GM12878 (cell line): ENCODE measurements at regions not wholly inside any gene's neighbourhood (a gene's known extent, or its start where the extent isn't known, plus 50 kb on each side); places are given as distances from the start of the nearest gene placed in this dataset.

Experiments used
- ATAC-seq: fragments of 200-7000 bp; cut with Tn5 transposase; 3 replicates; pipeline ENCODE4 v1.9.1; 2020; ENCODE audit warnings: mild to moderate bottlenecking, moderate library complexity
- BruUV-seq: library from RNA; stranded (reverse); fragments of 400-500 nt; replicated peaks from 2 replicates; lab custom pipeline; 2021; lab: Mats Ljungman, UMichigan
- CTCF ChIA-PET: fragments of 300-600 bp; sonication (Branson Sonifier 250); formaldehyde crosslinking; extraction: SDS; loops from one replicate; lab custom pipeline; 2021; ENCODE audit warnings: inconsistent platforms; lab: Yijun Ruan, JAX
- POLR2A ChIA-PET: fragments of 350-600 bp; formaldehyde crosslinking; extraction: SDS; loops from one replicate; lab custom pipeline; 2021; ENCODE audit warnings: inconsistent platforms; lab: Charles Lee
- RAD21 ChIA-PET: fragments of 300-600 bp; sonication (Branson Sonifier 250); formaldehyde crosslinking; loops from one replicate; lab custom pipeline; 2023; ENCODE audit warnings: antibody characterized with exemption; ENCODE audit not compliant: unreplicated experiment; lab: Charles Lee
- SMC1A ChIA-PET: fragments of 300-600 bp; sonication (Branson Sonifier 250); formaldehyde crosslinking; loops from one replicate; lab custom pipeline; 2023; ENCODE audit not compliant: unreplicated experiment, uncharacterized antibody; lab: Charles Lee
- DNase-seq: peaks from one replicate; pipeline ENCODE4 v3.0.0-alpha.2; 2011; ENCODE audit warnings: low read depth, low spot score
- FAIRE-seq: peaks from 3 replicates; lab custom pipeline; 2011; peaks lifted over from hg19 to GRCh38; lab: Jason Lieb, UNC
- H2AFZ ChIP-seq: 2 replicates; pipeline ENCODE4 v1.6.0; 2011; ENCODE audit warnings: low read depth, low read length, control low read depth; ENCODE audit not compliant: control insufficient read depth
- H3K27ac ChIP-seq: 2 replicates; pipeline ENCODE4 v1.5.1; 2011; ENCODE audit warnings: control low read depth; ENCODE audit not compliant: control insufficient read depth, insufficient read depth
- H3K27me3 ChIP-seq, 2 experiments: replicated peaks in 1 of 2; 2 replicates each; pipeline versions ENCODE4 v1.6.0 to v1.6.1; 2011; ENCODE audit warnings: low read length in 1 of 2; ENCODE audit not compliant: control insufficient read depth in 2 of 2, insufficient read depth in 2 of 2
- H3K36me3 ChIP-seq, 2 experiments: 2 replicates each; pipeline ENCODE4 v1.5.1; 2011; ENCODE audit warnings: low read length in 1 of 2; ENCODE audit not compliant: control insufficient read depth in 2 of 2, insufficient read depth in 2 of 2
- H3K4me1 ChIP-seq: 2 replicates; pipeline ENCODE4 v1.6.1; 2011; ENCODE audit warnings: mild to moderate bottlenecking, low read length, moderate library complexity, mixed read lengths; ENCODE audit not compliant: control insufficient read depth, insufficient read depth
- H3K4me2 ChIP-seq: 2 replicates; pipeline ENCODE4 v1.6.0; 2011; ENCODE audit warnings: control low read depth; ENCODE audit not compliant: control insufficient read depth, insufficient read depth
- H3K4me3 ChIP-seq: fragments of 200-600 bp; sonication (generic); 2 replicates; pipeline ENCODE4 v1.5.1; 2016
- H3K79me2 ChIP-seq: 2 replicates; pipeline ENCODE4 v1.6.0; 2011; ENCODE audit warnings: low read length; ENCODE audit not compliant: control insufficient read depth, insufficient read depth
- H3K9ac ChIP-seq: 2 replicates; pipeline ENCODE4 v1.8.0; 2011; ENCODE audit warnings: low read length, control low read depth, mixed read lengths; ENCODE audit not compliant: control insufficient read depth, insufficient read depth
- H3K9me3 ChIP-seq: replicated peaks from 3 replicates; pipeline ENCODE4 v1.5.1; 2011; ENCODE audit warnings: mild to moderate bottlenecking, low read length; ENCODE audit not compliant: control insufficient read depth, insufficient read depth
- H4K20me1 ChIP-seq: 2 replicates; pipeline ENCODE4 v1.6.0; 2011; ENCODE audit not compliant: control insufficient read depth, insufficient read depth
- ATF2 ChIP-seq: IDR thresholded peaks from 2 replicates; pipeline ENCODE4 v1.6.1; 2012; ENCODE audit warnings: low read length, inconsistent platforms
- ESRRA ChIP-seq: IDR thresholded peaks from 2 replicates; pipeline ENCODE4 v1.6.1; 2012; ENCODE audit warnings: mild to moderate bottlenecking, low read length, improper control_type of control experiment
- HDAC2 ChIP-seq: fragments of 200-600 bp; sonication (generic); IDR thresholded peaks from 2 replicates; pipeline ENCODE4 v1.6.1; 2017
- IRF3 ChIP-seq: fragments of 450-650 bp; IDR thresholded peaks from 2 replicates; pipeline ENCODE4 v1.6.1; 2014; ENCODE audit warnings: mild to moderate bottlenecking
- MYC ChIP-seq: IDR thresholded peaks from 2 replicates; pipeline ENCODE4 v1.6.1; 2011; ENCODE audit warnings: mild to moderate bottlenecking, low read length, moderate library complexity, inconsistent platforms; ENCODE audit not compliant: insufficient read depth, insufficient replicate concordance, insufficient read length, severe bottlenecking
- NFYA ChIP-seq: IDR thresholded peaks from 2 replicates; pipeline ENCODE4 v1.6.1; 2011; ENCODE audit warnings: low read depth, mild to moderate bottlenecking, low read length, improper control_type of control experiment, borderline replicate concordance
- POLR2A ChIP-seq: IDR thresholded peaks from 2 replicates; pipeline ENCODE4 v1.6.1; 2011; ENCODE audit warnings: low read depth, mild to moderate bottlenecking, low read length
- RFX5 ChIP-seq: IDR thresholded peaks from 2 replicates; pipeline ENCODE4 v1.6.1; 2011; ENCODE audit warnings: low read depth, low read length, improper control_type of control experiment
- YY1 ChIP-seq: IDR thresholded peaks from 2 replicates; pipeline ENCODE4 v1.6.1; 2011; ENCODE audit warnings: low read depth, mild to moderate bottlenecking, low read length
- WGBS: methylation state at CpG from one replicate; pipeline ENCODE4 v1.1.6; 2016; ENCODE audit warnings: low lambda C conversion rate; ENCODE audit not compliant: insufficient replicate concordance, insufficient coverage; ENCODE audit errors: missing lambda C conversion rate; 5-methylcytosine and 5-hydroxymethylcytosine counted together
- in situ Hi-C: fragments of 300-500 bp; cut with MboI; formaldehyde crosslinking; loops from 9 replicates; pipeline ENCODE4 v1.14.3; 2018; ENCODE audit warnings: mixed read lengths
- intact Hi-C: fragments of 100-400 bp; cut with micrococcal nuclease; formaldehyde crosslinking; loops from one replicate; pipeline ENCODE4 v1.14.2; 2022; ENCODE audit not compliant: unreplicated experiment

- ChIA-PET RAD21 (no interaction called here), POLR2A (no interaction called here)
- no peaks in the 10 kb centered on the region for H3K4me1 ChIP-seq
- H3K9me3 ChIP-seq = no peaks in the 10 kb centered on the region; the same call in 2 of the 3 replicates
- H3K9ac ChIP-seq = no peak overlapping the region
- no peak for ATAC-seq
- in situ Hi-C loops = no loop called here
- no peaks in the 10 kb centered on the region for H3K27me3 ChIP-seq
- no peaks in the 10 kb centered on the region for H4K20me1 ChIP-seq
- no TSS peak for BruUV-seq
- no peak for DNase-seq
- no peak overlapping the region for H3K4me2 ChIP-seq
- no peak overlapping the region for H3K27ac ChIP-seq
- H3K4me3 ChIP-seq = no peak overlapping the region
- 42% methylated on average over 2 of the region's 2 CpGs for WGBS
- H3K79me2 ChIP-seq = no peaks in the 10 kb centered on the region
- TF ChIP-seq MYC (no peak), NFYA (no peak), ATF2 (no peak), RFX5 (no peak), HDAC2 (no peak), YY1 (no peak), ESRRA (no peak), POLR2A (no peak), IRF3 (no peak)
- TF ChIP-seq, all 136 proteins: peak for 0
- intact Hi-C loops = no loop called here
- FAIRE-seq = no peak
- H2AFZ ChIP-seq = no peak overlapping the region
- H3K36me3 ChIP-seq = no peaks in the 10 kb centered on the region
- CTCF ChIA-PET = no interaction called here
- SMC1A ChIA-PET = interaction anchor here (1.6 kb wide), 1 partner anchor 11 kb away, joined by 3 read pairs; no protein-coding TSS in a partner anchor
Measured at GRCh38 chr12:3409662-3410061, 81.3 kb upstream of the PRMT8 start.
